GM18505 (cell line): ENCODE measurements at regions not wholly inside any gene's neighbourhood (a gene's known extent, or its start where the extent isn't known, plus 50 kb on each side); places are given as distances from the start of the nearest gene placed in this dataset.

Experiments
- ATAC-seq: cut with Tn5 transposase; IDR thresholded peaks from one replicate; pipeline ENCODE4 v1.9.1; 2021; ENCODE audit not compliant: unreplicated experiment
- POLR2A ChIP-seq: IDR thresholded peaks from 4 replicates; pipeline ENCODE4 v1.6.1; 2011; ENCODE audit warnings: borderline replicate concordance; ENCODE audit not compliant: insufficient read depth, insufficient read length; ENCODE audit errors: extremely low read depth

- no peak for TF ChIP-seq POLR2A
- no peak for ATAC-seq
Measured at GRCh38 chr4:159980826-159981468, 878.1 kb downstream of the RAPGEF2 start.

- no peak for ATAC-seq
- TF ChIP-seq POLR2A = no peak
Measured at GRCh38 chr4:159981469-159981856, 878.6 kb downstream of the RAPGEF2 start.

GRCh38 chr4:159983082-159983481 is 880.2 kb downstream of the RAPGEF2 start:
- TF ChIP-seq POLR2A = no peak
- no peak for ATAC-seq

GRCh38 chr4:160009656-160010493 is 907.0 kb downstream of the RAPGEF2 start:
- TF ChIP-seq POLR2A = no peak
- no peak for ATAC-seq

GRCh38 chr4:160019936-160020335 is 917.1 kb downstream of the RAPGEF2 start:
- ATAC-seq = no peak
- TF ChIP-seq POLR2A = no peak

GRCh38 chr4:160020804-160021203 is 917.9 kb downstream of the RAPGEF2 start:
- no peak for ATAC-seq
- TF ChIP-seq POLR2A = no peak

GRCh38 chr4:160021870-160022269 is 919.0 kb downstream of the RAPGEF2 start:
- no peak for TF ChIP-seq POLR2A

GRCh38 chr4:160026721-160027120 is 923.8 kb downstream of the RAPGEF2 start:
- no peak for TF ChIP-seq POLR2A
- no peak for ATAC-seq

More at GRCh38 chr4:160021870-160022269, 919.0 kb downstream of the RAPGEF2 start:
- no peak for ATAC-seq

- ATAC-seq = no peak
- TF ChIP-seq POLR2A = no peak
Measured at GRCh38 chr4:160034501-160034900, 931.6 kb downstream of the RAPGEF2 start.

GRCh38 chr4:160038615-160039014 is 935.7 kb downstream of the RAPGEF2 start:
- no peak for ATAC-seq

GRCh38 chr4:160044693-160045092 is 941.8 kb downstream of the RAPGEF2 start:
- TF ChIP-seq POLR2A = no peak

More at GRCh38 chr4:160038615-160039014, 935.7 kb downstream of the RAPGEF2 start:
- no peak for TF ChIP-seq POLR2A

GRCh38 chr4:160082432-160083207 is 979.7 kb downstream of the RAPGEF2 start:
- no peak for ATAC-seq
- TF ChIP-seq POLR2A = no peak

More at GRCh38 chr4:160044693-160045092, 941.8 kb downstream of the RAPGEF2 start:
- ATAC-seq = no peak

- no peak for ATAC-seq
- TF ChIP-seq POLR2A = no peak
Measured at GRCh38 chr4:160091631-160092030, 988.8 kb downstream of the RAPGEF2 start.
